ENCODE measurements at regions not wholly inside any gene's neighbourhood (a gene's known extent, or its start where the extent isn't known, plus 50 kb on each side); places are given as distances from the start of the nearest gene placed in this dataset.

DNA sequence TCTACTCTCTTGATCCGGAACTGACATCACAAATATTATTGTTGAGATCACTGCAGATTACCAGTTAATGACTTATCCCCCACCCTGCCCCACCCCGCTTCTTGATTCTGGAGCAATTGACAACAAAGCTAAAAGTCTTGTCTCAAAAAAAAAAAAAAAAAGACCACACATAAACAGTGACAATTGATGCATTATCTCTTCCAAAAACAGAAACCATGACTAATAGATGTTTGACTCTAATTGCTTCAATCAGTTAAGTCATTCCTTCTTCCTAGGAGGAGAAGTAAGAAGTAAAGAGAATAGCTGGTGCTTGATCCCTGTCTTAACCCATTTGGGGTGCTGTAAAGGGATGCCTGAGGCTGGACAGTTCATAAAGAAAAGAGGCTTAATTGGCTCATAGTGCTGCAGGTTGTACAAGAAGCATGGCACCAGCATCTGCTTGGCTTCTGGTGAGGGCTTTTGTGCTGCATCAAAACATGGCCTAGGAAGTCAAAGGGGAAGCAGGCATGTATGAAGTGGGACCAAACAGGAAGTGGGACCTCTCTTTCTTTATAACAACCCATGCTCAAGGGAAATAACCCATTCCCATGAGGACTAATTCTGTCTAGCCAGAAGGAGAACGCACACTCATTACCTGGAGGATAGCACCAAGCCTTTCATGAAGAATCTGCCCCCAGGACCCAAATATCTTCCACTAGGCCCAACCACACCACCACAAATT, 158.7 kb downstream of the TMEM167A start:
- TF ChIP-seq CTCF (IDR thresholded peaks at IDR 0.05) (no peak), POLR2A (IDR thresholded peaks at IDR 0.05) (no peak)
